Activated B cell treated with CpG ODN at 0.5 μM for 24 hours (primary cell): ENCODE measurements at regions not wholly inside any gene's neighbourhood (a gene's known extent, or its start where the extent isn't known, plus 50 kb on each side); places are given as distances from the start of the nearest gene placed in this dataset.

ENCODE experiments used
- ATAC-seq: fragments of 200-7000 bp; cut with Tn5 transposase; one replicate; pipeline ENCODE4 v1.10.0; 2021; ENCODE audit warnings: low read depth, mild to moderate bottlenecking, moderate library complexity
- CTCF ChIA-PET: fragments of 350-600 bp; sonication (Branson Sonifier 250); formaldehyde crosslinking; loops from one replicate; lab custom pipeline; 2021; ENCODE audit warnings: antibody characterized with exemption; lab: Charles Lee
- POLR2A ChIA-PET: fragments of 350-600 bp; sonication (Branson Sonifier 250); formaldehyde crosslinking; loops from one replicate; lab custom pipeline; 2021; ENCODE audit warnings: antibody characterized with exemption; lab: Charles Lee
- DNase-seq: peaks from one replicate; pipeline ENCODE4 v3.0.0; 2022
- H3K27ac Mint-ChIP-seq: one replicate; pipeline ENCODE4 v1.8.0; 2020; ENCODE audit warnings: mixed read lengths
- H3K27me3 Mint-ChIP-seq: one replicate; pipeline ENCODE4 v1.8.0; 2021; ENCODE audit warnings: mixed read lengths
- H3K36me3 Mint-ChIP-seq: one replicate; pipeline ENCODE4 v1.8.0; 2021; ENCODE audit warnings: low read depth, mixed read lengths
- H3K4me1 Mint-ChIP-seq: one replicate; pipeline ENCODE4 v1.8.0; 2021; ENCODE audit warnings: mixed read lengths
- H3K4me3 Mint-ChIP-seq: one replicate; pipeline ENCODE4 v1.8.0; 2020; ENCODE audit warnings: mild to moderate bottlenecking, mixed read lengths
- H3K9me3 Mint-ChIP-seq: one replicate; pipeline ENCODE4 v1.8.0; 2020; ENCODE audit warnings: mixed read lengths
- CTCF ChIP-seq: fragments of 200-600 bp; IDR thresholded peaks from one replicate; pipeline ENCODE4 v1.8.0; 2022; ENCODE audit warnings: antibody characterized with exemption, mild to moderate bottlenecking
- intact Hi-C: fragments of 100-400 bp; cut with micrococcal nuclease; formaldehyde crosslinking; loops from one replicate; pipeline ENCODE4 v1.15.1; 2024

- DNase-seq (no peak), ATAC-seq (no peak)
- Mint-ChIP-seq H3K36me3 (no peaks in the 10 kb centered on the region), H3K27ac (no peak overlapping the region), H3K27me3 (no peaks in the 10 kb centered on the region), H3K4me3 (no peak overlapping the region), H3K4me1 (no peaks in the 10 kb centered on the region), H3K9me3 (no peaks in the 10 kb centered on the region)
- intact Hi-C loops, result no loop called here
- ChIA-PET POLR2A (no interaction called here), CTCF (no interaction called here)
- no peak for TF ChIP-seq CTCF
Observed at GRCh38 chr15:35720019-35720418, 174.1 kb upstream of the DPH6 start.

- Mint-ChIP-seq H3K4me3 (no peak overlapping the region), H3K27me3 (no peaks in the 10 kb centered on the region), H3K4me1 (no peaks in the 10 kb centered on the region), H3K9me3 (no peaks in the 10 kb centered on the region), H3K36me3 (no peaks in the 10 kb centered on the region), H3K27ac (no peak overlapping the region)
- ATAC-seq, result no peak
- intact Hi-C loops, result no loop called here
- CTCF ChIA-PET, result no interaction called here
- POLR2A ChIA-PET, result no interaction called here
- DNase-seq, result no peak
- no peak for TF ChIP-seq CTCF
Observed at GRCh38 chr15:35720984-35721383, 175.0 kb upstream of the DPH6 start.

GRCh38 chr15:35721751-35722150, 175.8 kb upstream of the DPH6 start:
- no peaks in the 10 kb centered on the region for H3K9me3 Mint-ChIP-seq
- DNase-seq (no peak), ATAC-seq (no peak)
- no peak for TF ChIP-seq CTCF
- H3K4me1 Mint-ChIP-seq, result no peaks in the 10 kb centered on the region
- no peaks in the 10 kb centered on the region for H3K36me3 Mint-ChIP-seq
- intact Hi-C loops, result no loop called here
- no peak overlapping the region for H3K4me3 Mint-ChIP-seq
- CTCF ChIA-PET, result no interaction called here
- no peaks in the 10 kb centered on the region for H3K27me3 Mint-ChIP-seq
- no peak overlapping the region for H3K27ac Mint-ChIP-seq
- POLR2A ChIA-PET, result no interaction called here

- no peaks in the 10 kb centered on the region for H3K4me1 Mint-ChIP-seq
- ATAC-seq (no peak), DNase-seq (no peak)
- H3K27me3 Mint-ChIP-seq, result no peaks in the 10 kb centered on the region
- H3K9me3 Mint-ChIP-seq, result no peaks in the 10 kb centered on the region
- intact Hi-C loops, result no loop called here
- no peak overlapping the region for H3K27ac Mint-ChIP-seq
- H3K36me3 Mint-ChIP-seq, result no peaks in the 10 kb centered on the region
- no peak for TF ChIP-seq CTCF
- POLR2A ChIA-PET, result no interaction called here
- no peak overlapping the region for H3K4me3 Mint-ChIP-seq
- CTCF ChIA-PET, result no interaction called here
Observed at GRCh38 chr15:35722501-35722900, 176.5 kb upstream of the DPH6 start.

- ChIA-PET CTCF (no interaction called here), POLR2A (no interaction called here)
- no peak for TF ChIP-seq CTCF
- ATAC-seq (no peak), DNase-seq (no peak)
- no peak overlapping the region for H3K4me3 Mint-ChIP-seq
- H3K4me1 Mint-ChIP-seq, result no peaks in the 10 kb centered on the region
- no peaks in the 10 kb centered on the region for H3K36me3 Mint-ChIP-seq
- intact Hi-C loops, result no loop called here
- no peaks in the 10 kb centered on the region for H3K9me3 Mint-ChIP-seq
- no peak overlapping the region for H3K27ac Mint-ChIP-seq
- H3K27me3 Mint-ChIP-seq, result no peaks in the 10 kb centered on the region
Observed at GRCh38 chr15:35723120-35723847, 177.3 kb upstream of the DPH6 start.
